WTC11 (cell line): ENCODE measurements at regions not wholly inside any gene's neighbourhood (a gene's known extent, or its start where the extent isn't known, plus 50 kb on each side); places are given as distances from the start of the nearest gene placed in this dataset.

Source experiments
- CTCF ChIP-seq: fragments of 200-600 bp; IDR thresholded peaks from 2 replicates; pipeline ENCODE4 v1.8.0; 2022; ENCODE audit warnings: antibody characterized with exemption
- ELF4 ChIP-seq: sonication (generic); formaldehyde crosslinking; IDR thresholded peaks from 2 replicates; pipeline ENCODE4 v1.8.1; 2022; ENCODE audit warnings: low read depth, mild to moderate bottlenecking, moderate library complexity, missing genetic modification reagents
- GABPB1 ChIP-seq: sonication (generic); formaldehyde crosslinking; IDR thresholded peaks from 2 replicates; pipeline ENCODE4 v1.8.1; 2023; ENCODE audit warnings: mild to moderate bottlenecking, missing genetic modification reagents
- KAT7 ChIP-seq: sonication (generic); formaldehyde crosslinking; IDR thresholded peaks from 2 replicates; pipeline ENCODE4 v1.8.1; 2023; ENCODE audit warnings: missing genetic modification reagents, mild to moderate bottlenecking, borderline replicate concordance
- TCF7 ChIP-seq: sonication (generic); formaldehyde crosslinking; IDR thresholded peaks from 2 replicates; pipeline ENCODE4 v1.8.0; 2022; ENCODE audit warnings: mild to moderate bottlenecking, low read depth, missing genetic modification reagents, moderate library complexity
- ZNF423 ChIP-seq: fragments of 250-450 bp; sonication (Bioruptor Pico); IDR thresholded peaks from 2 replicates; pipeline ENCODE4 v2.1.2; 2022; ENCODE audit warnings: mild to moderate bottlenecking, moderate library complexity

GRCh38 chr7:121621937-121622336 lies 225.8 kb upstream of the FAM3C start:
- TF ChIP-seq KAT7 (CRISPR knock-in tag): no peak
- no peak for TF ChIP-seq CTCF
- TF ChIP-seq ZNF423 (CRISPR knock-in tag): no peak
- TF ChIP-seq TCF7 (CRISPR knock-in tag): no peak
- no peak for TF ChIP-seq GABPB1 (CRISPR knock-in tag)
- TF ChIP-seq ELF4: no peak
